ENCODE measurements at regions not wholly inside any gene's neighbourhood (a gene's known extent, or its start where the extent isn't known, plus 50 kb on each side); places are given as distances from the start of the nearest gene placed in this dataset.

DNA sequence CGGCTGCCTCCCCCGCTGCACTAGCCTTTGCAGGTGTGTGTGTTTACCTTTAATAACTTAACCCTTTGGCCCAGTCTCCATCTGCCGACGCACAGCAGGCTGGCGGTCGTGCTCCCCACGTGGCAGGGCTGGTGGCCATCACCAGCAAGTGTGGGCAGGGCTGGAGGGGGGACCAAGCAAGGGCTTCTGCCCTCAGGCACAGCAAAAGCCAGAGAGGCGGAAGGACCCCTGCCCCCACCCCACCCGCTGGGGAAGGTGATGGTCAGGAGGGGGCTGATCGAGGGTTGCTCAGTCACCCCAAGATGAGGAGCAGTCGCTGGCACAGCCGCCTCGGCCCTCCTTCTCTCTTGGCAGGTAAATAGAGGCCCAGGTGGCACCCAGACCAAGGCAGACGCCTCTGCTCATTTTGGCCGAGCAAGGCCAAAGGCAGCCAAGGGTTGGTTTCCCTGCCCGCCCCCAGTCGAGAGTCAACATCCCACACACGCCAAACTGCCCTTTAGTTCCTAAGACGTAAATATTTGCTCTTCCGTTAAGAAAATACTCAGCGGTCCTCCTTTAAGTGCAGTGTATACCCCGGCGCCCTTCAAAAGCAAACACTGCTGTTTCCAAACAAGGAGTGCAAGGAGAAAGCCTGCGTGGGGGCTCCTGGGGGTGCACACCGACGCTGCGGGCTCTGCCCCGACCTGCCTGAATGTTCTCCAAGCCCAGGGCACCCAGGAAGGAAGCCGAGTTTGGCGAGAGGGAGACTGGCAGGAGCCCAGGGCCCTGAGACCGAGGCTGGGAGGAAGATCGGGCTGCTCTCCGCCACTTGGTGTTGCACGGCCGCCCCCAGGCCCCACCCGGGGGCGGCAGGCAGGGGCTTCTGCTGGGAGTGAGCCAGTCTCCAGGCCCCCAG is 82.7 kb downstream of the SIK1 start:
- TF ChIP-seq, protein P1, sequence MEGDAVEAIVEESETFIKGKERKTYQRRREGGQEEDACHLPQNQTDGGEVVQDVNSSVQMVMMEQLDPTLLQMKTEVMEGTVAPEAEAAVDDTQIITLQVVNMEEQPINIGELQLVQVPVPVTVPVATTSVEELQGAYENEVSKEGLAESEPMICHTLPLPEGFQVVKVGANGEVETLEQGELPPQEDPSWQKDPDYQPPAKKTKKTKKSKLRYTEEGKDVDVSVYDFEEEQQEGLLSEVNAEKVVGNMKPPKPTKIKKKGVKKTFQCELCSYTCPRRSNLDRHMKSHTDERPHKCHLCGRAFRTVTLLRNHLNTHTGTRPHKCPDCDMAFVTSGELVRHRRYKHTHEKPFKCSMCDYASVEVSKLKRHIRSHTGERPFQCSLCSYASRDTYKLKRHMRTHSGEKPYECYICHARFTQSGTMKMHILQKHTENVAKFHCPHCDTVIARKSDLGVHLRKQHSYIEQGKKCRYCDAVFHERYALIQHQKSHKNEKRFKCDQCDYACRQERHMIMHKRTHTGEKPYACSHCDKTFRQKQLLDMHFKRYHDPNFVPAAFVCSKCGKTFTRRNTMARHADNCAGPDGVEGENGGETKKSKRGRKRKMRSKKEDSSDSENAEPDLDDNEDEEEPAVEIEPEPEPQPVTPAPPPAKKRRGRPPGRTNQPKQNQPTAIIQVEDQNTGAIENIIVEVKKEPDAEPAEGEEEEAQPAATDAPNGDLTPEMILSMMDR (IDR thresholded peaks at IDR 0.05 in 4 of 5, conservative IDR thresholded peaks at IDR 0.05 in 1 of 5), result no peak
- TF ChIP-seq POLR2A (IDR thresholded peaks at IDR 0.05), result no peak

Data from gastrocnemius medialis (tissue), 4 donors.